ENCODE measurements at regions not wholly inside any gene's neighbourhood (a gene's known extent, or its start where the extent isn't known, plus 50 kb on each side); places are given as distances from the start of the nearest gene placed in this dataset.
A peak's percentile ranks its signal among the peaks of the same experiment; 100 is the strongest.

GRCh38 chr7:1364906-1365570 is 94.2 kb downstream of the MICALL2 start:
- TF ChIP-seq CTCF (IDR thresholded peaks at IDR 0.05), result no peak

- no peak for TF ChIP-seq CTCF (IDR thresholded peaks at IDR 0.05)
Measured at GRCh38 chr7:1365846-1366245, 93.4 kb downstream of the MICALL2 start.

GRCh38 chr7:1366801-1367405 is 92.4 kb downstream of the MICALL2 start:
- no peak for TF ChIP-seq CTCF (IDR thresholded peaks at IDR 0.05)

GRCh38 chr7:1367501-1368183 is 91.6 kb downstream of the MICALL2 start:
- TF ChIP-seq CTCF (IDR thresholded peaks at IDR 0.05), result no peak

GRCh38 chr7:1368184-1368681 is 91.0 kb downstream of the MICALL2 start:
- no peak for TF ChIP-seq CTCF (IDR thresholded peaks at IDR 0.05)

- TF ChIP-seq CTCF (IDR thresholded peaks at IDR 0.05), result peak; percentile 42
Measured at GRCh38 chr7:1368682-1369571, 90.3 kb downstream of the MICALL2 start.

Measured in LNCAP (cell line).